ENCODE measurements at regions not wholly inside any gene's neighbourhood (a gene's known extent, or its start where the extent isn't known, plus 50 kb on each side); places are given as distances from the start of the nearest gene placed in this dataset.

DNA sequence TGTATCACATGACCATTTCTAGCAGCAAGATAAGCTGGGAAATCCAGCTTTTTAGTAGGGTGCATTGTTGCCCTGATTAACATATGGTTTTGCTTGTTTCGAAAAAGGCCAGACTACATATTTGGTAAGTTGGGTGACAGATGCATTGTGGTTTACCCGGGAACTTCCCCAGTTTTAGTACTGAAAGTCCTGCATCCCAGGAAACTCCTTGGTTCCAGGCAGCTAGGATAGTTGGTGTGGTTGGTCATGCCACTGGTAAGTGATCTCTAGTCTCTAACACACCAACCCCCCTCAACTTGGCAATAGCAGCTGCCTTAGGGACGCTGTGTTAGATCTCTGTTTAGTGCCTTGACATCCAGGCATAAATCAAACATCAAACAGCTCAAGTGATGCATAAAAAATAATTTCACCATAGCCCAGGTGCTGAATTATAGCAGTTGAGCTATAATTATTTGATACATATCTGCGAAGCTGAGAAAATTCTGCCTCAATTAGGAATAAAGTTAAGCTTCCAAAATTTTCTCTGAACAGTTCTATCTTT, 216.5 kb downstream of the TFAP2C start:
- ATAC-seq (no peak), DNase-seq (ENCODE audit: missing footprints) (no peak)
- intact Hi-C loops (cut with DNase I), result no loop called here

DNA sequence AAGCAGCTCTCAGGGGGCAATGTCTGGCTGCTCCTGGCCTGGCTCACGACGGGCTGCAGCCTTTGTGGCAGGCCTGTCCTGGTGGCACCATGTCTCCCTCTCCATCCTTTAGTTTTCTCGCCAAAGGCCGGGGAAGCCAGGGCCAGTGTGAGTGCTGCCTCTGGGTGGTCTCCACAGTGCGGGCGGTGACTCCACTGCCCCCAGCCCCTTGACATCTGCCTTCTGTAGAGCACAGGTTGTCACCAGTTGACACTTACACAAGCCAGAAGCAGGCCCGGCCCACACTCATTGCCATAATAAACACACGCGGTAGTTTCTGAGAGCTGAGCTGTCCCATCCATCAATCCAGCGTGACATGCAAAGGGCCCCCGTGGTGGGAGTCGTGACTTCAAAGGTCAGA, 219.5 kb downstream of the TFAP2C start:
- intact Hi-C loops (cut with DNase I), result no loop called here
- ATAC-seq (no peak), DNase-seq (ENCODE audit: missing footprints) (no peak)

DNA sequence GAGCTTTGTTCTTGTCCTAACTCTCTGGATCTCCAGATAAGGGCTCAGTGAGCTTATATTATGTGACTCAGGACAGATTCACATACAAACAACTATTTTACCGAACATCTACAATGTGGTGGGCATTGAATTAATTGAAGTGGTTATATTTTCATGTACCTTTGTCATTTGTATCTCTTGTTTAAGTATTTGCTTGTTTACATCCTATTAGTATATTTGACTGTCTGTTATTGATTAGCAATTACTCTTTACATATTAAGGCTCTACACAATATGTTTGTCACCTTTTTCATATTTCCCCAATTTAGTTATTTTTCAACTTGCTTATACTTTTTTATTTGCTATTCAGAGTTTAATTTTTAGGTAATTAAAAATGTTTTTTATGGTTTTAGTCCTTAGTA, 222.4 kb downstream of the TFAP2C start:
- intact Hi-C loops (cut with DNase I), result no loop called here
- DNase-seq (ENCODE audit: missing footprints) (no peak), ATAC-seq (no peak)

DNA sequence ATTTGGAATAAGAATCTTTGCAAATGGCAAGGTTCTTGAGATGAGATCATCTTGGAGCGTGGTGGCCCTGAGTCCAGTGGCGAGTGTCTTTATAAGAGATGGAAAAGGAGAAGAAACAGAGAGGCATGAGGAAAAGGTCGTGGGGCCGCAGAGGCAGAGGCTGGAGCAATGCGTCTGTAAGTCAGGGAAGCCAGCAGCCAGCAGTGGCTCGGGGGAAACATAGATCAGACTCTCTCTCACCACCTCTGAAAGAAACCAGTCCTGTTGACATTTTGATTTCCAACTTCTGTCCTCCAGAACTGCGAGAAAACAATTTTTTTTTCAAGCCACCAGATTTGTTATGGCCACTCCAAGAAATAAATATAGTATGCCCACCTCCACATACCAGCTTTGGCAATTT, 226.6 kb downstream of the TFAP2C start:
- DNase-seq (ENCODE audit: missing footprints) (no peak), ATAC-seq (no peak)
- intact Hi-C loops (cut with DNase I), result no loop called here

DNA sequence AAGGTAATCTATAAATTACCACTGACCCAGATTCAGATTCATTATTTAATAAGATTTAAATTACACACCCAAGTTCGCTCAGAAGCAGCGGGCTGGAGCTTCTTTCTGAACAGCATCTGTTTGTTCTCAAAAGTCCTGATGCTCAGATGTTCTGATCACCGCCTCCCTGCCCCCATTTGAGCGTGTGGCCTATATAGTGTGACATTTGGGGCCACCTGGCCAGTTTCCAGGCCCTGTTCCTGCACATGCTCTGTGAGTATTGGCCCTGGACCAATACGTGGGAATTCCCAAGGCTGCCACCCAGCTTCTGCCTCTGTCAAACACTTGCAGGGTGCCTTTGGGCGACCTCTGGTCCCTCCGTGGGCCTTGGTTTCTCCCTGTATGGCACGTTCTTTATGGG, 228.8 kb downstream of the TFAP2C start:
- intact Hi-C loops (cut with DNase I), result no loop called here
- no peak for ATAC-seq
- no peak for DNase-seq (ENCODE audit: missing footprints)

GRCh38 chr20:56859039-56859800, 230.1 kb downstream of the TFAP2C start:
- ATAC-seq (no peak), DNase-seq (ENCODE audit: missing footprints) (no peak)
- intact Hi-C loops (cut with DNase I), result no loop called here

DNA sequence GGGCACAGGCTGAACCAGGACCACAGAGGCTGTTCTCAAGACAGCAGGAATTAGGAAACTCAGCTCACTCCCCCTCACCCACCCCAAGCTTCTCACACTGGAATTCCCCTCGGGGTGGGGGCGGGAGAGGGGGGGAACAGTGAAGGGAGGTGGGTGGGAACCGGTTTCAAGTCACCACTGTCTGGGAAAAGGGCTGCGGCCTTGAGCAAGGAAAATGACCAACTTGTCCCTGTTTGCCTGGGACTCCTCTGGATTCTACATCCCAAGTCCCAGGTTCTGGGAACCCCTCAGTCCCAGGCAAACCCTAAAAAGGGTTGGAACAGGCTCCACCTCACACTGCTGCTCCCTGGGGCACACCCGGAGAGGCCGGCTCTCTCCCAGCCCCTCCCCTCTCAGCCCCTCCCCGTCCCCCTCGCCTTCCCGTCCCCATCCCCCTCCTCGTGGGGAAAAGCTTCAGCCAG, 230.7 kb downstream of the TFAP2C start:
- intact Hi-C loops (cut with DNase I), result no loop called here
- no peak for DNase-seq (ENCODE audit: missing footprints)
- ATAC-seq, result no peak

DNA sequence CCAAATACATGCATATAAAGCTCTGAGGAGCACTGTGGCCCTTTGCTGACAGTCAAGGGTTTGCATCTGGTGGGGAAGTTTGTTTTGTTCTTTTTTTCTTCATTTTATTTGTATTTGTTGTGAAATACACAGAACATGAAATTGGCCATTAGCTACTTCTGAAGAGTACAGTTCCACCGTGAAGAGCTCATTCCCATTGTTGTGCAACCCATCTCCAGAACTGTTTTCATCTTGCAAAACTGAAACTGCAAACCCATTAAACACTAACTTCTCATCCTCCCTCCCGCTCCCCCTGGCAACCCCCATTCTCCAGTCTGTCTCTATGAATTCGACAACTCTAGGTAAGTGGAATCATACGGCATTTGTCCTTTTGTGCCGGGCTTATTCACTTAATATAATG, 231.3 kb downstream of the TFAP2C start:
- ATAC-seq (no peak), DNase-seq (ENCODE audit: missing footprints) (no peak)
- intact Hi-C loops (cut with DNase I), result no loop called here

DNA sequence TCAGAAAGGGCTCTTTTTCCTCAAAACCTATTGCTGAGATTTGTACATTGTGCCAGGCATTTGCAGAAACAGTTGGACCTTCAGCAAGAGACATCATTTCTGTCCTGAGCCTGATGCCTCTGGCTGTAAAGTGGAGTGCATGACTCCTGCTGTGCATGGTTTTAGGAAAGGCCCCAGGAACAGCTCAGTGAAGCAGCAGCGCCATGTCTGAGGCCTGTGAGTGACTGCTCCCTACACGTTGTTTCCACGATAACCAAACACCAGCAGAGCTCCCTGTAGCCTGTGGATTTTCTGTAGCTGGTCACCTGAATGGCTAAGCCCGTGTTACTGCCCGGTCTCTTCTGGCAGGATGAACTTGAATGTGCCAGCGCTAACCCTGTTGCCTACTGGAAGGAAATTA, 232.5 kb downstream of the TFAP2C start:
- DNase-seq (ENCODE audit: missing footprints) (no peak), ATAC-seq (no peak)
- intact Hi-C loops (cut with DNase I), result no loop called here

- ATAC-seq, result no peak
- intact Hi-C loops (cut with DNase I), result no loop called here
- no peak for DNase-seq (ENCODE audit: missing footprints)
Observed at GRCh38 chr20:56865055-56865454, 235.9 kb downstream of the TFAP2C start.

- ATAC-seq, result no peak
- intact Hi-C loops (cut with DNase I), result no loop called here
- DNase-seq (ENCODE audit: missing footprints), result no peak
Observed at GRCh38 chr20:56867128-56867527, 238.0 kb downstream of the TFAP2C start.

GRCh38 chr20:56868746-56869145, 239.6 kb downstream of the TFAP2C start:
- ATAC-seq (no peak), DNase-seq (ENCODE audit: missing footprints) (no peak)
- intact Hi-C loops (cut with DNase I), result no loop called here

GRCh38 chr20:56870271-56870670, 241.2 kb downstream of the TFAP2C start:
- DNase-seq (ENCODE audit: missing footprints), result no peak
- intact Hi-C loops (cut with DNase I), result no loop called here
- ATAC-seq, result no peak

GRCh38 chr20:56871691-56872090, 242.6 kb downstream of the TFAP2C start:
- DNase-seq (ENCODE audit: missing footprints), result no peak
- intact Hi-C loops (cut with DNase I), result no loop called here
- no peak for ATAC-seq

DNA sequence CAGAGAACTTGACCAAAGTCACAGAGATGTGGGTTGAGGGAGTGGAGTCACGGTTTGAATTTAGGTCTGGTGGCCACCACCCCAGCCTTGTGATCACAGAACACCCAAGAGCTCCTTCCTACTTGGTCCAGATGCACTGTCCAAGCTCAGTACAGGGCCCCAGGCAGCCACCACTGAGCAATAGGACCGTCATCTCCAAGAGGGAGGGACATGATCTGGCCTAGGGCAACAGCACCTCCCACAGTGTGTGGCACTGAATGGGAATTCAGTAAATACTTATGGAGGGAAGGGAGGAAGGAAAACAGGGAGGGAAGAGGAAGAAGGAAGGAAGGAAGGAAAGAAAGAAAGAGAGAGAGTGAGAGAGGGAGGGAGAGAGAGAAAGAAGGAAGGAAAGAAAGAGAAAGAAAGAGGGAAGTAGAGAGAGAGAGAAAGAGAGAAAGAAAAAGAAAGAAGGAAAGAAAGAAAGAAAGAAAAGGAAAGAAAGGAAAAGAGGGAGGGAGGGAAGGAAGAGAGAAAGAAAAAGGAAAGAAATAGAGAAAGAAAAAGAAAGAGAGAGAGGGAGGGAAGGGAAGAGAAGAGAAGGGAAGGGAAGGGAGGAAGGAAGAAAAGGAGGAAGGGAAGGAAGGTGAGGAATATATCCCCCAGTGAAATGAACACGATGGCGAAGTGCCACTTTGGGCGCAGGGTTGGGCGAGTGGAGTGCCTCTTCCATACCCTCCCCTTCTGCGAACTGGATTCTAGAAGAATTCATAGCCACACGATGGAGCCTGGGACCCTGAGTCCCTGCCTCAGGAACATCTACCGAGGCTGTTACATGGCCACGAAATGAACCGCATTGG, 243.7 kb downstream of the TFAP2C start:
- ATAC-seq (no peak), DNase-seq (ENCODE audit: missing footprints) (no peak)
- intact Hi-C loops (cut with DNase I), result no loop called here

- ATAC-seq (no peak), DNase-seq (ENCODE audit: missing footprints) (no peak)
- intact Hi-C loops (cut with DNase I), result no loop called here
Observed at GRCh38 chr20:56873836-56874235, 244.7 kb downstream of the TFAP2C start.

DNA sequence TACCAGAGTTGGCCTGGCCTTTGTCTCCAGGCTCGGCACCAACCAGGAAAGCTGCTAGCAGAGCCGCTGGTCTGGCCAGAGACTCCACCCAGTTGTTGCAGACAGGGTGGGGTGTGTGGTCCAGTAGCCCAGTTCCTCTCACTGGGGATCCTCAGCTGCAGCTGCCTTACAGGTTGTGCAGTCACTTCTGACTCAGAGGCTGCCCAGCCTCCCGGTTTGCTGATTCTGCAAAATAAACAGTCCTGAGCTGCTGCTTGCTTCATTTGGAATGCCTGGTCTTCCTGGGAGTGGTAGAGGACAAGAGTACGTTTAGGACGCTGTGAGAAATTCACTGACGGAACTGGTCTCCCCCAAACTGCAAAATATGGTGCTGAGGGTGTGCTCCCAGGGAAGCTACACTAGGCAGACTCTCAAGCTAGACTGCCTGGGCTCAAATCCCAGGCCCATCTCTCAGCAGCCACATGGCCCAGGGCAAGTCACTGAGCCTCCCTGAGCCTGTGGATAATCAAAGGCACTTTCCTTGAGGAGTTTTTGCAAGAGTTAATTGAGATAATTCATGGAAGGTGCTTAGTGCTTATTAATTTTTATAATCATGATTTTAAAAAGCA, 246.1 kb downstream of the TFAP2C start:
- DNase-seq (ENCODE audit: missing footprints) (no peak), ATAC-seq (no peak)
- intact Hi-C loops (cut with DNase I), result no loop called here

DNA sequence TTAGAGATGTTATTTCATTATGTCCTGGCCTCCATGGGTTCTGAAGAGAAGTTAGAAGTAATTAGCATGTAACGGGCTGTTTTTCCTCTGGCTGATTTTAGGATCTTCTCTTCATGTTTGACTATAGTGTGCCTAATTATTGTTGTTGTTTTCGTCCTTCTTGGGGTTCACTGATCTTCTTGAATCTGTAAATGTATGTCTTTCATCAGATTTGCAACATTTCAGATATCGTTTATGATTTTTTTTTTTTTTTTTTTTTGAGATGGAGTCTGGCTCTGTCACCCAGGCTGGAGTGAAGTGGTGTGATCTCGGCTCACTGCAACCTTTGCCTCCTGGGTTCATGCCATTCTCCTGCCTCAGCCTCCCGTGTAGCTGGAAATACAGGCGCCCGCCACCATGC, 246.7 kb downstream of the TFAP2C start:
- no peak for ATAC-seq
- no peak for DNase-seq (ENCODE audit: missing footprints)
- intact Hi-C loops (cut with DNase I), result no loop called here

DNA sequence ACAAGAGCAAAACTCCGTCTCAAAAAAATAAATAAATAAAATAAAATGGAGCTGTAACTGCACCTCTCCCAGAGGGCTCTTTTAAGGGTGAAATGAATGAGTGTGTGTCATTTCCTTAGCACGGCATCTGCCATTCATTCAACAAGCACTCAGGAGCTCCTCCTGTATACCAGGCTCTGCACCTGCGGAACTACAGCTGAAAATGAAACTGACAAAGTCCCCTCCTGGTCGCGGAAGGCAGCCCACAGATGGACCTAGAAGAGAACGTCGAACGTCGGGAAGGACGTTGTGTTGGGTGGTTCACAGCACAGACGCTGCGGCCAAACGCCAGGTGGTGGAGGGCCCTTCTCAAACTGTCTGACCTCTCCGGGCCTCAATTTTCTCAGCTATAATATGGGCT, 256.4 kb downstream of the TFAP2C start:
- DNase-seq (ENCODE audit: missing footprints) (no peak), ATAC-seq (no peak)
- intact Hi-C loops (cut with DNase I), result no loop called here

- no peak for ATAC-seq
- intact Hi-C loops (cut with DNase I), result no loop called here
- DNase-seq (ENCODE audit: missing footprints), result no peak
Observed at GRCh38 chr20:56890011-56890410, 260.9 kb downstream of the TFAP2C start.
